GM19351 (cell line): ENCODE measurements at regions not wholly inside any gene's neighbourhood (a gene's known extent, or its start where the extent isn't known, plus 50 kb on each side); places are given as distances from the start of the nearest gene placed in this dataset.

Experiments used
- ATAC-seq: cut with Tn5 transposase; IDR thresholded peaks from one replicate; pipeline ENCODE4 v1.9.1; 2021; ENCODE audit warnings: mild to moderate bottlenecking, moderate library complexity; ENCODE audit not compliant: unreplicated experiment

- ATAC-seq: peak; percentile 95
Measured at GRCh38 chr1:59046730-59047157, 250.2 kb upstream of the FGGY start.

GRCh38 chr1:59051007-59051406 is 245.9 kb upstream of the FGGY start:
- no peak for ATAC-seq

- no peak for ATAC-seq
Measured at GRCh38 chr1:59052166-59052590, 244.7 kb upstream of the FGGY start.

GRCh38 chr1:59054172-59054571 is 242.7 kb upstream of the FGGY start:
- no peak for ATAC-seq

GRCh38 chr1:59055908-59056719 is 240.8 kb upstream of the FGGY start:
- ATAC-seq: no peak

DNA sequence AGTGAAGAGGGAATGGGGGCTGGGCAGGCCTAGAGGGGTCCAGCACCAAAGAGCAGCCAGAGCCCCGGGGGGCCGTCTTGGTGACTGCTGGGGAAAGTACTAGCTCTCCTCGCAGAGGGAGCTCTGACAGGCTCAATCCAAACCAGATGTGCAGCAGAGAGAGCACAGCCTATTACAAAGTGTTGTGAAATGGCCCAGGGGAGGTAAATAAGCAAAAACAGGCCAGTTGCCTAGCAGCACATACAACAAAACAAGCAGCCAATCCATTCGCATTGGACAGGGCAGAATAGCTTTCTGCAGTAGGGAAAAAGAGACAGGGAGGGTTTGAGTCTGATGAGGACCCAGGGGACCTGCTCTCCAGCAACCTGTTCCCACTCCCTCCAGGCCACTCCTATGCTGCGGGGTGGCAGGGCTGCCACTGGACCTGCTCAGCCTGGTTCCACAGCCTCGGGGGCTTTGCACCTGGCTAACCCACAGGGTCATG is 239.6 kb upstream of the FGGY start:
- no peak for ATAC-seq

DNA sequence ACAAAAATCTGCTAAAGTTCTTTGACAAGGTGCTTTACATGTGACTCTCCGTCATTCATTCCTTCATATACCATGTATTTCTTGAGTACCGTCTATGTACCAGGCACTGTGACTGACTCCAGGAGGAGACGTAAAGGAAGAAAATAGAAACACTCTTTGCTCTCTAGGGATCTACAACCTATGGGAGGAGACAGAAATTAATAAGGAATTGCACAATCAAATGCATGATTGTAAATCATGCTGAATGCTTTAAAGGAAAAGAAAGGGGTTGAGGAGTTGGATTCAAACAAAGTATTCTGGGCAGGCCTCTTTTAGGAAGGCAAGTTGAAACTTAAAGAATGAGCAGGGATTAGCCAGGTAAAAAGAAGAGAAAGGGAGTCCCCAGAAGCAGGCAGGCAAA is 239.1 kb upstream of the FGGY start:
- no peak for ATAC-seq

GRCh38 chr1:59058665-59059439 is 238.0 kb upstream of the FGGY start:
- ATAC-seq: no peak

- ATAC-seq: no peak
Measured at GRCh38 chr1:59061876-59062275, 235.0 kb upstream of the FGGY start.

- no peak for ATAC-seq
Measured at GRCh38 chr1:59062743-59063142, 234.2 kb upstream of the FGGY start.

DNA sequence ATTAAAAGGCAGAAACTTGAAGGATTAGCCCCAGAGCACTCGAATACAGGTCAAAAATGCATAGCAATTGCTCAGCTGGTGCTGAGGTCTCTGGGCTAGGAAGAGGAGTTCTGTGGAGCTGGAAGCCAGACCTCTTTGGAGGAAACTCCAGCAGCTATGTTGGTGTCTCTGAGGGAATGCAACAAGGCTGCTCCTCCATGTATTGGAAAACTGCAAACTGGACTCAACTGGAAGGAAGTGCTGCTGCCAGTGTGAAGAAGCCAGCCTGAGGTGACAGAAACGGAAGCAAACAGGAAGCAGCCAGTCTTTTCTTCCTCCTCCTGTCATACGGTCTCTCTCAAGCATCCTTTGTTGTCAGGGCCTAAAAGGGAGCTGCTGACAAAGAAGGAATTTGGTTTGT is 233.4 kb upstream of the FGGY start:
- no peak for ATAC-seq

DNA sequence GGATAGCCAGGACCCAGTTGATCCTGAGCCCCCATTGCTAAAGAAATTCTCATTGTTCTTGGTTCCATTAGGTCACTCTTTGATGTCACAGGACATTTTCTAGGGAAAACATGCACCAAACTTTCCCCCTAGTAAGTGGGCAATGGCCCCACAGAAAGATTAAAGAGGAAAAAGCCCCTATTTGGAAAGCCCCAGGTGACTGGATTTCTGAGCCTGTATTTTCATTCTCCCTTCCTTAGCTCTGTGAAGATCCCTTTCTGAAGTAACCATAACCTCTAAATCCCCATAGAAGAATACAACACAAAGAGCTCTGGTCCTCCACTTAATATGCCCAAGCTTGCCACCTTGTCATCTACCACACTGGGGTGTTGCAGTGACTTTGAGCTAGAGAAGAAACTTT is 232.3 kb upstream of the FGGY start:
- ATAC-seq: no peak

- no peak for ATAC-seq
Measured at GRCh38 chr1:59066236-59066635, 230.7 kb upstream of the FGGY start.

DNA sequence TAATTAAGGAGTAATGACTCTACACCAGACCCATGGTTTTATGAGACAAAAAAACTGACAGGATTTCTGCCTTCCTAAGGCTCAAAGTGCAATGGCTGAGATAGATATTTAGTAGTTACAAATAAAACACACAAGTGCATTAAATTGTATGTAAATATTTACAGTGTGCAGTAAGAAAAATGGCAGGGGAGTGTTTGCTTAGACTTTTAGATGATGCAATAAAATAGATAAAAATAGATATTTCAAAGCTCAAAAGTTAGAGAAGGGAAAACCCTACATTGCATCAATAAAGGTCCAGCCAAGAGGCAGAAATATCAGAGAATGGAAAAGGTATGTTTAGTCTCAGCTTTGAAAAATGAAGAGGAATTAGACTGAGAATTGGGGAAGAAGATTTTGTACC is 226.3 kb upstream of the FGGY start:
- ATAC-seq: no peak

DNA sequence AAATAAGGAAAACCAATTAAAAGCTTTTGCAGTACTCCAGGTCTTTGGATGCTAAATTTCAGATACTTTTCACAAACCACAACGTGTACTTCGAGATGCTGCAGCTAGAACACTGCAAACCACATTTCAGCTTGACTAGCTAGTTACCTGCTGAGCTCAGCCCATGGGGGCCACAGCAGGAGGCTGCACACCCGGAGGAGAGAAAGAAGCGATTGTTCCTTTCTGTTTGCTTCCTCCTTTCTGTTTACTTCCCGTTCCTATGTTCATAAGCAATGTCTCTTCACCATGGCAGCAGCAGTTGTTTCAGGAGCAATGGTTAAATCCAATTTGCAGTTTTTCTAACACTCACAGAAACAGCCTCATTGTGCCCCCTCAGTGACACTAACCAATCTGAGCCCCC is 225.6 kb upstream of the FGGY start:
- ATAC-seq: peak; percentile 60

DNA sequence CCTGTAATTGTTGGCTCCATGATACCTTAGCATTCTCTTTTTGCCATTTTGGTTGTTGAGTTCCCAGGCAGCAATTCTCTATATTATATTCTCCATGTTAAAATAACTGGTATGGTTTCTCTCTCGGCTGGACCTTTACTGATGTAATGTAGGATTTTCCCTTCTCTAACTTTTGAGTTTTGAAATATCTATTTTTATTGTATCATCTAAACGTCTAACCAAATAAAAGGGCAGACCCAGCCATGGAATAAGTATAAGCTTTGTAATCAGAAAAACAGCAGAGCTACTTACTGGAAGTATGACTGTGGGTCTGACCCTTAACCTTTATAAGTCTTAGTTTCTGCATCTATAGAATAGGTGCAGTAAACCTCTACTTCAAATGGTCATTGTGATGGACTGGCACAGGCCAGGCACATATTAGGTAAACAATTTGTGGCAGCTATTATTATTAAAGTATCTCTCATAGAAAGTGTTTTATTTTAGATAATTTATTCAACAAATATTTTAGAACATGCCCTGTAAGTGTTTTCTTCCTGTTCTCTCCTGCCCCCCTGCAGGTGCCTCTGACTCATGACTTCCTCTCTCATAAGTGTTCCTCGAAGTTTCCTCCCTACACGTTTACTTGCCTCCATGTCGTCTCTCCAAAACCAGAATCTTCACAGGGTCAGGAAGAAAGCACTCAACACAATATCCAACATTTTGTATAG is 224.9 kb upstream of the FGGY start:
- no peak for ATAC-seq

GRCh38 chr1:59072583-59072947 is 224.3 kb upstream of the FGGY start:
- ATAC-seq: no peak

DNA sequence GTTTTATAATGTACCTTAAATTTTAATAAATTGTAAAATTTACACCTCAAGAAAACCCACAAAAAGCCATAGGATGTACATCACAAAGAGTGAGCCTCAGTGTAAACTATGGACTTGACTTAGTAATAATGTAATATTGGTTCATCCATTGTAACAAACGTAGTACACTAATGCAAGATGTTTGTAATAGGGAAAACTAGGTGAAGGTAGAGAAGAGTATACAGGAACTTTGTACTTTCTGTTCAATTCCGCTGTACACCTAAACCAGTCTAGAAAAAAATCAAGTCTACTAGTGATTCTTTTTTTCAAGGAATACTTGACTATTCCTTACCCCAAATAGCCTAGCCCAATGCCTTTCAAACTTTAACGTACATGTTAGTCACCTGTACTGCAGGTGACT is 222.3 kb upstream of the FGGY start:
- no peak for ATAC-seq

- no peak for ATAC-seq
Measured at GRCh38 chr1:59075021-59075420, 221.9 kb upstream of the FGGY start.

DNA sequence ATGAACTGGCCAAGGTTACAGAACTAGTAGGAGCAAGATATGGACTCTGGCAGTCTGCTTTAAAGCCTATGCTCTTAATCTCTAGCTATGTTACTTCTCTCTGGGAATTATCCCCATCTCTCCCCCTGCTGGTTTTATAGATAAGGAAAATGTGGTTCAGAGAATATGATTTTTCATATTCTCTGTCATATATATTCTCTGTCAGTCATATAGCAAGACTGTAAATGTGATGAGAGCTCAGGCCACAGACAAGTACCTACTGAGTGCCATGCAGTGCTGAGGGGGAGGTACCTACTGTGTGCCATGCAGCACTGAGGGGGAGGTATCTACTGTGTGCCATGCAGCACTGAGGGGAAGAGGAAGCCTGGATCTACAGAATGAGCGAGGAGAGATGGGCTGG is 220.3 kb upstream of the FGGY start:
- ATAC-seq: no peak

DNA sequence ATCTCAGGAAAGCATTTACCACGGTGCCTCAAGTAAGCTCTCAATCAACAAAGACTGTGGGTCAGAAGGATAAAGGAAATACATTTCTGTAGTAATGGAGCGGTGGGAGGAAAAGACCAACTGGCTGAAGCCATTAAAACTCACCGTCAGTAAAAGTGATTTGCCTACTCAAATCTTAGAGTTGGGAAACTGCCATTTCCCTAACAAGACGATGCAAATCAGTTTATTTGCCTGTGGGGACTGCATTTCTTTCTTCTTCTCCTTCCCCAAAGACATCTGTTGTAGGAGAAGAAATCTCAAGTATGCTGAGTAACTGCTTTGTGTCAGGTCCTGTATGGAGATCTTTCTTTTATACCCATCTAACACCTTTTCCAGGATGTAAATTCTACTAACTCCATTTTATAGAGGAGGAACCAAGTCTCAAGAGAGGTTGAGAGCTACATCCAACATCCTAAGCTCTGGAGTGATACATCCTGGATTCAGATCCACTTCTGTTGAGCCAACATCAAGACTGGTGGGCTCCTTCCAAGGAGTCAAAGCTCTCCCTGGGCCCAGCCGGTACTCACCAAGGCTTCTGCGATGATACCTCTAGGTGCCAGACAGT is 219.3 kb upstream of the FGGY start:
- no peak for ATAC-seq
